Lung (tissue), 11 donors: ENCODE measurements at regions not wholly inside any gene's neighbourhood (a gene's known extent, or its start where the extent isn't known, plus 50 kb on each side); places are given as distances from the start of the nearest gene placed in this dataset.

Experiments used
- ATAC-seq: fragments of 200-7000 bp; cut with Tn5 transposase; one replicate; pipeline ENCODE4 v1.9.1; 2020; ENCODE audit warnings: moderate number of reproducible peaks; ENCODE audit not compliant: insufficient read depth, low FRiP score
- DNase-seq, 3 donors: peaks; one replicate each; pipeline ENCODE4 v3.0.0-alpha.2; 2013 to 2017
- H3K27ac ChIP-seq, 2 donors: one replicate each; pipeline ENCODE4 v1.5.1; 2013; ENCODE audit warnings: mild to moderate bottlenecking in 2 of 2, moderate library complexity in 2 of 2, control low read depth in 1 of 2, inconsistent platforms in 1 of 2, low read depth in 1 of 2, low read length in 1 of 2
- H3K27me3 ChIP-seq, 3 donors: one replicate each; pipeline ENCODE4 v1.5.1; 2013; ENCODE audit warnings: low read length in 2 of 3; ENCODE audit not compliant: control insufficient read depth in 3 of 3, insufficient read depth in 3 of 3
- H3K36me3 ChIP-seq, 4 donors: one replicate each; pipeline ENCODE4 v1.5.1; 2013; ENCODE audit warnings: low read length in 4 of 4, mild to moderate bottlenecking in 1 of 4, moderate library complexity in 1 of 4; ENCODE audit not compliant: control insufficient read depth in 4 of 4, insufficient read depth in 4 of 4
- H3K4me1 ChIP-seq, 5 donors: one replicate each; pipeline ENCODE4 v1.5.1; 2013; ENCODE audit warnings: low read length in 5 of 5, mild to moderate bottlenecking in 2 of 5, moderate library complexity in 1 of 5; ENCODE audit not compliant: control insufficient read depth in 5 of 5, insufficient read depth in 5 of 5
- H3K4me3 ChIP-seq: one replicate; pipeline ENCODE4 v1.5.1; 2013; ENCODE audit warnings: mild to moderate bottlenecking, control low read depth, moderate library complexity
- H3K9ac ChIP-seq, 2 donors: one replicate each; pipeline ENCODE4 v1.5.1; 2013; ENCODE audit warnings: low read length in 2 of 2, control low read depth in 1 of 2; ENCODE audit not compliant: insufficient read depth in 1 of 2
- H3K9me3 ChIP-seq, 4 donors: one replicate each; pipeline ENCODE4 v1.5.1; 2013; ENCODE audit warnings: low read length in 3 of 4, mild to moderate bottlenecking in 1 of 4, moderate library complexity in 1 of 4; ENCODE audit not compliant: control insufficient read depth in 4 of 4, insufficient read depth in 3 of 4
- CTCF ChIP-seq: IDR thresholded peaks from 2 replicates; pipeline ENCODE4 v1.5.1; 2012; ENCODE audit warnings: mild to moderate bottlenecking; ENCODE audit errors: control extremely low read depth, extremely low read depth
- WGBS, 2 donors: extraction: QIAGEN DNeasy Blood & Tissue Kit; methylation state at CpG; one replicate each; pipeline ENCODE4 v1.1.7; 2013; 5-methylcytosine and 5-hydroxymethylcytosine counted together
- donor health status: control.
- donor health status: control.
- donor health status: Bipolar disorder and iron deficiency.
- donor health status: healthy.
- donor health status: DM: yes; HTN: yes; CAD: no.

GRCh38 chr6:163901681-163902080 is 487.2 kb downstream of the QKI start:
- no peak for DNase-seq
- Histone ChIP-seq H3K27me3 (no peaks in the 10 kb centered on the region), H3K4me3 (no peak overlapping the region), H3K9me3 (peaks cover 0 to 2% (median 0%) of the 10 kb centered on the region in 4 donors), H3K36me3 (no peaks in the 10 kb centered on the region), H3K27ac (no peak overlapping the region), H3K9ac (no peak overlapping the region), H3K4me1 (peaks cover 0 to 4% (median 0%) of the 10 kb centered on the region in 5 donors)
- 94 to 95% methylated on average over 5 of the region's 5 CpGs for WGBS, 2 donors
- TF ChIP-seq CTCF: no peak
- no peak for ATAC-seq

- peaks cover 0 to 2% (median 0%) of the 10 kb centered on the region in 4 donors for H3K9me3 ChIP-seq
- DNase-seq (no peak), ATAC-seq (no peak)
- peaks cover 0 to 4% (median 0%) of the 10 kb centered on the region in 5 donors for H3K4me1 ChIP-seq
- no peak for TF ChIP-seq CTCF
- H3K36me3 ChIP-seq: no peaks in the 10 kb centered on the region
- no peaks in the 10 kb centered on the region for H3K27me3 ChIP-seq
- WGBS, 2 donors: 81 to 86% methylated on average over 4 of the region's 4 CpGs
- no peak overlapping the region for H3K27ac ChIP-seq
- no peak overlapping the region for H3K4me3 ChIP-seq
- H3K9ac ChIP-seq: no peak overlapping the region
Observed at GRCh38 chr6:163900570-163900969, 486.1 kb downstream of the QKI start.

GRCh38 chr6:163897669-163898068 is 483.2 kb downstream of the QKI start:
- H3K27ac ChIP-seq: no peak overlapping the region
- no peaks in the 10 kb centered on the region for H3K36me3 ChIP-seq
- peaks cover 0 to 2% (median 0%) of the 10 kb centered on the region in 4 donors for H3K9me3 ChIP-seq
- TF ChIP-seq CTCF: no peak
- H3K9ac ChIP-seq: no peak overlapping the region
- H3K27me3 ChIP-seq: no peaks in the 10 kb centered on the region
- H3K4me1 ChIP-seq: no peaks in the 10 kb centered on the region
- 83 to 85% methylated on average over 4 of the region's 4 CpGs for WGBS, 2 donors
- no peak for ATAC-seq
- H3K4me3 ChIP-seq: no peak overlapping the region
- no peak for DNase-seq

- 89 to 92% methylated on average over 8 of the region's 8 CpGs for WGBS, 2 donors
- no peak overlapping the region for H3K9ac ChIP-seq
- H3K4me3 ChIP-seq: no peak overlapping the region
- no peak overlapping the region for H3K27ac ChIP-seq
- DNase-seq: no peak
- H3K27me3 ChIP-seq: no peaks in the 10 kb centered on the region
- no peaks in the 10 kb centered on the region for H3K36me3 ChIP-seq
- no peaks in the 10 kb centered on the region for H3K4me1 ChIP-seq
- no peak for ATAC-seq
- peaks cover 0 to 2% (median 0%) of the 10 kb centered on the region in 4 donors for H3K9me3 ChIP-seq
- no peak for TF ChIP-seq CTCF
Observed at GRCh38 chr6:163897030-163897429, 482.5 kb downstream of the QKI start.
